Thoracic aorta (tissue), 2 donors: ENCODE measurements at regions not wholly inside any gene's neighbourhood (a gene's known extent, or its start where the extent isn't known, plus 50 kb on each side); places are given as distances from the start of the nearest gene placed in this dataset.
"Not testable (repeated sequence)": the region's sequence is repeated elsewhere in the genome, so short reads cannot be mapped to it uniquely, and the experiment has no call there.

Experiments used
- ATAC-seq: fragments of 150-250 bp; one replicate; pipeline ENCODE4 v1.8.0; 2017; ENCODE audit warnings: low read depth; ENCODE audit not compliant: insufficient number of reproducible peaks, low FRiP score
- DNase-seq: peaks from one replicate; pipeline ENCODE4 v3.0.0-alpha.2; 2020; ENCODE audit warnings: low spot score
- H3K27ac ChIP-seq, 2 donors: fragments of 200-600 bp; sonication (generic); 1 replicate in 1 of 2; 2 replicates in 1 of 2; pipeline ENCODE4 v1.5.1; 2016; ENCODE audit warnings: mild to moderate bottlenecking in 2 of 2, moderate library complexity in 2 of 2
- H3K27me3 ChIP-seq: fragments of 200-600 bp; sonication (generic); replicated peaks from 2 replicates; pipeline ENCODE4 v1.6.0; 2016; ENCODE audit warnings: mild to moderate bottlenecking; ENCODE audit not compliant: insufficient read depth
- H3K36me3 ChIP-seq: fragments of 200-600 bp; sonication (generic); one replicate; pipeline ENCODE4 v1.5.1; 2016
- H3K4me1 ChIP-seq, 2 donors: fragments of 200-600 bp; sonication (generic); 1 replicate in 1 of 2; 2 replicates in 1 of 2; pipeline versions ENCODE4 v1.5.1 to v1.6.0; 2016; ENCODE audit warnings: low read depth in 2 of 2, mild to moderate bottlenecking in 1 of 2; ENCODE audit not compliant: control insufficient read depth in 1 of 2
- H3K4me3 ChIP-seq: fragments of 200-600 bp; sonication (generic); 2 replicates; pipeline ENCODE4 v1.5.1; 2016; ENCODE audit warnings: mild to moderate bottlenecking
- H3K9me3 ChIP-seq: fragments of 200-600 bp; sonication (generic); 2 replicates; pipeline ENCODE4 v1.5.1; 2016
- CTCF ChIP-seq: fragments of 200-600 bp; sonication (generic); IDR thresholded peaks from one replicate; pipeline ENCODE4 v1.5.1; 2019; ENCODE audit warnings: antibody characterized with exemption

DNA sequence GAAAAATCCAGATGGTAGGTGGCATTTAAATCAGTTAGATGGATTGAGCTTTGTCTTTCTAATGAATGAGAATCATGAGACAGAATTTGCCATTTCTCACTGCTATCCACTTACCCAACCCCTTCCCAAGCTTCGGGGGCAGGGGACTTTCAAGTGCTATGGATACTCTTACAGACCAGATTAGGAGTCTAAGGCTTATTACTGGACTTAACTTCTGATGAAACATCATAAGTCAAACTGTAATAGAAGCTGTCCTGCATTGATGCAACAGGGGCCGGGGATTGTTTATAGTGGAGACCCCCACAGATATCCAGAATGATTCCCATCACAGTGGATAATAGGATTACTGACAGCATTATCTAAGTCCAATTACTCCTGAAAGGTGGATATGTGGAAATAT is 267.0 kb downstream of the NUF2 start:
- Histone ChIP-seq H3K27me3 (no peaks in the 10 kb centered on the region), H3K36me3 (no peaks in the 10 kb centered on the region), H3K4me3 (no peak overlapping the region), H3K27ac (no peak overlapping the region), H3K9me3 (no peaks in the 10 kb centered on the region), H3K4me1 (no peaks in the 10 kb centered on the region)
- ATAC-seq (no peak), DNase-seq (no peak)
- TF ChIP-seq CTCF = no peak

GRCh38 chr1:163589735-163590134 is 268.0 kb downstream of the NUF2 start:
- no peak for DNase-seq
- H3K36me3 ChIP-seq = no peaks in the 10 kb centered on the region
- H3K27ac ChIP-seq = no peak overlapping the region
- H3K4me1 ChIP-seq = no peaks in the 10 kb centered on the region
- no peaks in the 10 kb centered on the region for H3K27me3 ChIP-seq
- no peak for TF ChIP-seq CTCF
- no peaks in the 10 kb centered on the region for H3K9me3 ChIP-seq
- ATAC-seq = no peak
- no peak overlapping the region for H3K4me3 ChIP-seq

GRCh38 chr1:163591131-163591530 is 269.4 kb downstream of the NUF2 start:
- H3K9me3 ChIP-seq, H3K27me3 ChIP-seq, DNase-seq, ATAC-seq, H3K4me1 ChIP-seq, H3K27ac ChIP-seq, H3K36me3 ChIP-seq, H3K4me3 ChIP-seq: not testable (repeated sequence)

GRCh38 chr1:163592623-163593022 is 270.9 kb downstream of the NUF2 start:
- not testable (repeated sequence) for H3K4me3 ChIP-seq, H3K27ac ChIP-seq, H3K36me3 ChIP-seq, H3K27me3 ChIP-seq, H3K4me1 ChIP-seq, DNase-seq, ATAC-seq, H3K9me3 ChIP-seq

- not testable (repeated sequence) for H3K36me3 ChIP-seq, DNase-seq, H3K4me3 ChIP-seq, H3K9me3 ChIP-seq, ATAC-seq, H3K4me1 ChIP-seq, H3K27ac ChIP-seq, H3K27me3 ChIP-seq
Measured at GRCh38 chr1:163596106-163596505, 274.4 kb downstream of the NUF2 start.

- Histone ChIP-seq H3K4me1 (no peaks in the 10 kb centered on the region), H3K9me3 (no peaks in the 10 kb centered on the region), H3K27ac (no peak overlapping the region), H3K4me3 (no peak overlapping the region), H3K27me3 (no peaks in the 10 kb centered on the region), H3K36me3 (no peaks in the 10 kb centered on the region)
- DNase-seq = no peak
- ATAC-seq = no peak
- no peak for TF ChIP-seq CTCF
Measured at GRCh38 chr1:163596541-163597258, 274.9 kb downstream of the NUF2 start.

DNA sequence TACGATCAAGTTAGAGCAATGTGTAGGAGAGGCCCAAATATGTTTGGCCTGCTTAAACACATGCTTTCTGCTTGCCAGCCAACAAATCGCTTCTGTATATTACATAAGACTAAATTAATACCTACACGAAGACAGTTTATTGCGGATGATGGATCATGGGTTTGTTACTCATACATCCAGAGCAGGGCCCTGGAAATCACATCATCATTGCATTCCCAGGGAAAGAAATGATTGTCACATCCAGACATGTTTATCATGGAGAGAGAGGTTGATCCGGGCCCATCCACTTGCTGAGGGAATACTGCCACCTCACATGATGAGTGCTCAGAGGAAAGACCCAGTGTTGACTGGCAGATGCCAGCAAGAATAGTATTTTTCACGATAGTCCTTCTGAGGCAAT is 282.6 kb downstream of the NUF2 start:
- Histone ChIP-seq H3K36me3 (no peaks in the 10 kb centered on the region), H3K27ac (no peak overlapping the region), H3K27me3 (no peaks in the 10 kb centered on the region), H3K4me1 (no peaks in the 10 kb centered on the region), H3K4me3 (no peak overlapping the region), H3K9me3 (no peaks in the 10 kb centered on the region)
- no peak for TF ChIP-seq CTCF
- no peak for ATAC-seq
- DNase-seq = no peak
